ENCODE measurements at regions not wholly inside any gene's neighbourhood (a gene's known extent, or its start where the extent isn't known, plus 50 kb on each side); places are given as distances from the start of the nearest gene placed in this dataset.
A peak's percentile ranks its signal among the peaks of the same experiment; 100 is the strongest.

DNA sequence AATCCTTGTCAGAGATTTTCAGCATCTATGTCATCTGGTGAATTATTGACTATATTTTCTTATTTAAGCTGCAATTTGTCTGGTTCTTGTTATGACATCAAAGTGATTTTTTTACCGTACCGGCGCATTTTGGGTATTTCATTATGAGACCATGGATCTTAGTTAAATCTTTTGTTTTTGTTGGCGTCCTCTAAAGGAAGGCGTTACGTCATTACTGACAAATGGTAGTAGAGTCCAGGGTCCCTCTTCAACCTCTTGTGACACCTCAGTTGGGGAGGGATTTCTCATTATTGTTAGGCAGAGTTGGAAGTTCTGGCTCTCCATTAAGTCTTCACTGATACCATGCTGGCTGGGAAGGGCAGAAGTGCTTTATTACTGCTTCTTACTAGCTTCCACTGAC is 175.8 kb upstream of the MMADHC start:
- Histone ChIP-seq H3K27me3 (ENCODE audit: control insufficient read depth in 2 of 2, insufficient read depth in 2 of 2, low read length in 2 of 2) (no peaks in the 10 kb centered on the region), H3K36me3 (ENCODE audit: control insufficient read depth, insufficient read depth, low read length) (no peaks in the 10 kb centered on the region), H4K20me1 (replicated peaks; ENCODE audit: control insufficient read depth, insufficient read depth, low read length) (no peaks in the 10 kb centered on the region), H3K4me2 (ENCODE audit: insufficient read depth, low read length) (no peak overlapping the region), H2AFZ (ENCODE audit: low read depth, low read length) (no peak overlapping the region), H3K9ac (ENCODE audit: insufficient read depth in 1 of 2, low read depth in 2 of 2, low read length in 2 of 2) (no peak overlapping the region), H3K4me1 (replicated peaks in 1 of 2; ENCODE audit: control insufficient read depth in 2 of 2, insufficient read depth in 2 of 2, low read length in 2 of 2) (no peaks in the 10 kb centered on the region), H3K79me2 (ENCODE audit: control insufficient read depth, insufficient read depth, low read length) (no peaks in the 10 kb centered on the region), H3K27ac (ENCODE audit: extremely low read depth, low read depth, low read length) (no peak overlapping the region), H3K9me1 (ENCODE audit: control insufficient read depth, insufficient read depth, low read length) (no peaks in the 10 kb centered on the region), H3K4me3 (no peak overlapping the region), H3K9me3 (replicated peaks; ENCODE audit: control insufficient read depth, insufficient read depth, low read depth, low read length) (no peaks in the 10 kb centered on the region)
- BruUV-seq (replicated peaks): no TSS peak
- ATAC-seq: no peak
- no peak for FAIRE-seq
- ChIA-PET CTCF (ENCODE audit: low intra/inter-chr PET ratio) (no interaction called here), POLR2A (no interaction called here)
- intact Hi-C loops (cut with micrococcal nuclease): no loop called here
- 4% methylated on average over 6 of the region's 6 CpGs for WGBS (ENCODE audit: insufficient coverage, low coverage, missing lambda C conversion rate)
- in situ Hi-C loops (cut with MboI): no loop called here
- TF ChIP-seq, protein P1, sequence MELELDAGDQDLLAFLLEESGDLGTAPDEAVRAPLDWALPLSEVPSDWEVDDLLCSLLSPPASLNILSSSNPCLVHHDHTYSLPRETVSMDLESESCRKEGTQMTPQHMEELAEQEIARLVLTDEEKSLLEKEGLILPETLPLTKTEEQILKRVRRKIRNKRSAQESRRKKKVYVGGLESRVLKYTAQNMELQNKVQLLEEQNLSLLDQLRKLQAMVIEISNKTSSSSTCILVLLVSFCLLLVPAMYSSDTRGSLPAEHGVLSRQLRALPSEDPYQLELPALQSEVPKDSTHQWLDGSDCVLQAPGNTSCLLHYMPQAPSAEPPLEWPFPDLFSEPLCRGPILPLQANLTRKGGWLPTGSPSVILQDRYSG (tag; conservative IDR thresholded peaks at IDR 0.05; ENCODE audit: low read depth): no peak
- TF ChIP-seq MBD2 (IDR thresholded peaks at IDR 0.05; ENCODE audit: borderline replicate concordance, low read depth): no peak
- no peak for DNase-seq (ENCODE audit: extremely low read depth in 1 of 4, low spot score in 3 of 4)

DNA sequence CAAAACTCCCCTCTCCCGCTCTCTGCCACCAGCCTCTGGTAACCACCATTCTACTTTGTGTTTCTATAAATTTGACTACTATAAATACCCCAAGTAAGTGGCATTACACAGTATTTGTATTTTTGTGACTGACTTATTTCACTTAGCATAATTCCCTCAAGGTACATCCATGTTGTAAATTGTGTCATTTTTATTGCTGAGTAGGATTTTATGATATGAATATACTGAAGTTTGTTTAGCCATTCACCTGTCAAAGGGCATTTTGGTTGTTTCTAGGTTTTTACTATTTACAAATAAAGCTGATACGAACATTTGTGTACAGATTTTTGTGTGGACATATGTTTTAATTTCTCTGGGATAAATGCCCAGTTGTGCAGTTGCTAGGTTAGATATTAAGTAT is 174.0 kb upstream of the MMADHC start:
- no peaks in the 10 kb centered on the region for H4K20me1 ChIP-seq (replicated peaks; ENCODE audit: control insufficient read depth, insufficient read depth, low read length)
- in situ Hi-C loops (cut with MboI) (no loop called here), intact Hi-C loops (cut with micrococcal nuclease) (no loop called here)
- FAIRE-seq: no peak
- H3K36me3 ChIP-seq (ENCODE audit: control insufficient read depth, insufficient read depth, low read length): no peaks in the 10 kb centered on the region
- TF ChIP-seq ZNF316 (IDR thresholded peaks at IDR 0.05): peak; percentile 49; the same call in 1 of the 2 replicates
- no peak for TF ChIP-seq SPI1 (IDR thresholded peaks at IDR 0.05; ENCODE audit: borderline replicate concordance, low read depth, low read length)
- TF ChIP-seq, protein P2, sequence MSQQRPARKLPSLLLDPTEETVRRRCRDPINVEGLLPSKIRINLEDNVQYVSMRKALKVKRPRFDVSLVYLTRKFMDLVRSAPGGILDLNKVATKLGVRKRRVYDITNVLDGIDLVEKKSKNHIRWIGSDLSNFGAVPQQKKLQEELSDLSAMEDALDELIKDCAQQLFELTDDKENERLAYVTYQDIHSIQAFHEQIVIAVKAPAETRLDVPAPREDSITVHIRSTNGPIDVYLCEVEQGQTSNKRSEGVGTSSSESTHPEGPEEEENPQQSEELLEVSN (IDR thresholded peaks at IDR 0.05; ENCODE audit: borderline replicate concordance in 1 of 2, extremely low read depth in 1 of 2, insufficient read depth in 1 of 2, insufficient read length in 1 of 2, low read depth in 1 of 2, low read length in 1 of 2, poor library complexity in 1 of 2, severe bottlenecking in 1 of 2): no peak
- TF ChIP-seq C11orf30 (IDR thresholded peaks at IDR 0.05; ENCODE audit: low read depth): 0 out of 2 replicates have a peak, but pooled peaks have one; percentile 11
- H3K79me2 ChIP-seq (ENCODE audit: control insufficient read depth, insufficient read depth, low read length): no peaks in the 10 kb centered on the region
- H3K9me3 ChIP-seq (replicated peaks; ENCODE audit: control insufficient read depth, insufficient read depth, low read depth, low read length): no peaks in the 10 kb centered on the region
- WGBS (ENCODE audit: insufficient coverage, low coverage, missing lambda C conversion rate): 0% methylated on average over 2 of the region's 2 CpGs
- no peak overlapping the region for H2AFZ ChIP-seq (ENCODE audit: low read depth, low read length)
- POLR2A ChIA-PET: interaction anchor here (1.0 kb wide), 1 partner anchor 11 kb away, joined by 3 read pairs; no protein-coding TSS in a partner anchor
- no peak overlapping the region for H3K9ac ChIP-seq (ENCODE audit: insufficient read depth in 1 of 2, low read depth in 2 of 2, low read length in 2 of 2)
- BruUV-seq (replicated peaks): no TSS peak
- H3K27me3 ChIP-seq (ENCODE audit: control insufficient read depth in 2 of 2, insufficient read depth in 2 of 2, low read length in 2 of 2): no peaks in the 10 kb centered on the region
- no peak for DNase-seq (ENCODE audit: extremely low read depth in 1 of 4, low spot score in 3 of 4)
- no peak overlapping the region for H3K27ac ChIP-seq (ENCODE audit: extremely low read depth, low read depth, low read length)
- no peak overlapping the region for H3K4me2 ChIP-seq (ENCODE audit: insufficient read depth, low read length)
- CTCF ChIA-PET (ENCODE audit: low intra/inter-chr PET ratio): no interaction called here
- H3K4me3 ChIP-seq: no peak overlapping the region
- no peak for ATAC-seq
- H3K4me1 ChIP-seq (replicated peaks in 1 of 2; ENCODE audit: control insufficient read depth in 2 of 2, insufficient read depth in 2 of 2, low read length in 2 of 2): no peaks in the 10 kb centered on the region
- no peaks in the 10 kb centered on the region for H3K9me1 ChIP-seq (ENCODE audit: control insufficient read depth, insufficient read depth, low read length)

Measured in K562 (cell line).